HCT116 (cell line): ENCODE measurements at regions not wholly inside any gene's neighbourhood (a gene's known extent, or its start where the extent isn't known, plus 50 kb on each side); places are given as distances from the start of the nearest gene placed in this dataset.

Source experiments
- ATAC-seq: fragments of 200-7000 bp; cut with Tn5 transposase; 2 replicates; pipeline ENCODE4 v1.9.1; 2020; ENCODE audit warnings: mild to moderate bottlenecking, moderate library complexity
- BruUV-seq: library from RNA; stranded (reverse); fragments of 400-500 nt; replicated peaks from 2 replicates; lab custom pipeline; 2021; lab: Mats Ljungman, UMichigan
- CTCF ChIA-PET: fragments of 300-600 bp; sonication (Branson Sonifier 250); formaldehyde crosslinking; loops from one replicate; lab custom pipeline; 2021; ENCODE audit warnings: antibody characterized with exemption; lab: Charles Lee
- POLR2A ChIA-PET: fragments of 300-600, 350-600 bp; sonication (Branson Sonifier 250); formaldehyde crosslinking; loops from one replicate; lab custom pipeline; 2021; ENCODE audit warnings: antibody characterized with exemption; lab: Charles Lee
- RAD21 ChIA-PET, 2 experiments: fragments of 300-600 bp; sonication (Branson Sonifier 250); formaldehyde crosslinking; loops; one replicate each; lab custom pipeline; 2023; ENCODE audit warnings: low total read pairs in 2 of 2; ENCODE audit not compliant: uncharacterized antibody in 2 of 2, unreplicated experiment in 2 of 2, low non-redundant PET in 1 of 2; lab: Charles Lee
- DNase-seq: peaks from one replicate; pipeline ENCODE4 v3.0.0-alpha.2; 2010; ENCODE audit warnings: low read depth, low spot score
- H2AFZ ChIP-seq: fragments of 200-600 bp; shearing (Covaris generic), sonication (generic); 2 replicates; pipeline ENCODE4 v1.6.1; 2017; ENCODE audit warnings: low read depth, mixed run types, mixed read lengths, antibody characterized with exemption, low read length; ENCODE audit not compliant: poor library complexity, severe bottlenecking
- H3K27ac ChIP-seq: 2 replicates; pipeline ENCODE4 v1.5.1; 2012; ENCODE audit warnings: low read depth, low read length
- H3K27me3 ChIP-seq: fragments of 200-600 bp; sonication (generic); 2 replicates; pipeline ENCODE4 v1.6.1; 2016; ENCODE audit warnings: mixed run types, low read length, mixed read lengths; ENCODE audit not compliant: insufficient read depth
- H3K36me3 ChIP-seq, 2 experiments: fragments of 200-500 bp in 1 of 2; fragments of 200-600 bp in 1 of 2; sonication (Bioruptor generic) in 1 of 2; sonication (generic) in 1 of 2; 2 replicates each; pipeline versions ENCODE4 v1.5.1 to v1.6.1; 2014 to 2016; ENCODE audit warnings: low read length in 2 of 2, inconsistent platforms in 1 of 2, mixed read lengths in 1 of 2, mixed run types in 1 of 2; ENCODE audit not compliant: insufficient read depth in 2 of 2, control insufficient read depth in 1 of 2
- H3K4me1 ChIP-seq, 2 experiments: fragments of 200-600 bp in 1 of 2; sonication (generic) in 1 of 2; 2 replicates each; pipeline versions ENCODE4 v1.5.1 to v1.6.1; 2012 to 2017; ENCODE audit warnings: low read length in 2 of 2, inconsistent platforms in 1 of 2, mild to moderate bottlenecking in 1 of 2, mixed read lengths in 1 of 2, mixed run types in 1 of 2, moderate library complexity in 1 of 2; ENCODE audit not compliant: insufficient read depth in 2 of 2, control insufficient read depth in 1 of 2
- H3K4me2 ChIP-seq: fragments of 200-600 bp; sonication (generic); 2 replicates; pipeline ENCODE4 v1.6.1; 2017; ENCODE audit warnings: mixed run types, low read length, mixed read lengths
- H3K4me3 ChIP-seq, 2 experiments: fragments of 200-600 bp in 1 of 2; sonication (generic) in 1 of 2; replicated peaks in 1 of 2; 2 replicates each; pipeline ENCODE4 v1.5.1; 2011 to 2016; ENCODE audit warnings: low read length in 2 of 2, control low read depth in 1 of 2, low read depth in 1 of 2, mild to moderate bottlenecking in 1 of 2, mixed read lengths in 1 of 2, mixed run types in 1 of 2
- H3K79me2 ChIP-seq: fragments of 200-600 bp; sonication (generic); 2 replicates; pipeline ENCODE4 v1.6.1; 2017; ENCODE audit warnings: mild to moderate bottlenecking, mixed run types, low read length, moderate library complexity, mixed read lengths; ENCODE audit not compliant: insufficient read depth
- H3K9ac ChIP-seq: fragments of 200-600 bp; sonication (generic); 2 replicates; pipeline ENCODE4 v1.6.1; 2016; ENCODE audit warnings: low read length, mixed read lengths
- H3K9me2 ChIP-seq: fragments of 200-600 bp; sonication (generic), shearing (Covaris generic); 2 replicates; pipeline ENCODE4 v1.6.1; 2017; ENCODE audit warnings: mixed run types, mild to moderate bottlenecking, moderate library complexity; ENCODE audit not compliant: insufficient read depth
- H3K9me3 ChIP-seq, 2 experiments: fragments of 200-500 bp in 1 of 2; fragments of 200-600 bp in 1 of 2; sonication (Bioruptor generic) in 1 of 2; sonication (generic) in 1 of 2; 2 replicates each; pipeline ENCODE4 v1.6.1; 2014 to 2017; ENCODE audit warnings: low read length in 2 of 2, mixed read lengths in 2 of 2, inconsistent platforms in 1 of 2, low read depth in 1 of 2, mild to moderate bottlenecking in 1 of 2, mixed run types in 1 of 2, moderate library complexity in 1 of 2; ENCODE audit not compliant: control insufficient read depth in 1 of 2, insufficient read depth in 1 of 2
- H4K20me1 ChIP-seq: fragments of 200-600 bp; sonication (generic), shearing (Covaris generic); 2 replicates; pipeline ENCODE4 v1.6.1; 2017; ENCODE audit warnings: mixed run types, mild to moderate bottlenecking, moderate library complexity; ENCODE audit not compliant: insufficient read depth
- ATF3 ChIP-seq: IDR thresholded peaks from 2 replicates; pipeline ENCODE4 v1.6.1; 2012
- CEBPB ChIP-seq: IDR thresholded peaks from 2 replicates; pipeline ENCODE4 v1.6.1; 2012; ENCODE audit warnings: low read depth
- CTCF ChIP-seq, 3 experiments: fragments of 200-600 bp in 1 of 3; sonication (generic) in 1 of 3; IDR thresholded peaks in 2 of 3; conservative IDR thresholded peaks in 1 of 3; 2 replicates each; pipeline ENCODE4 v1.5.1; 2012 to 2017; ENCODE audit warnings: low read depth in 2 of 3, low read length in 2 of 3, antibody characterized with exemption in 1 of 3, borderline replicate concordance in 1 of 3, control low read depth in 1 of 3, mild to moderate bottlenecking in 1 of 3, mixed read lengths in 1 of 3, mixed run types in 1 of 3, moderate library complexity in 1 of 3; ENCODE audit not compliant: insufficient read depth in 1 of 3
- ELF1 ChIP-seq: IDR thresholded peaks from 2 replicates; pipeline ENCODE4 v1.6.1; 2012; ENCODE audit warnings: low read depth, borderline replicate concordance
- EZH2 ChIP-seq: fragments of 200-600 bp; sonication (generic); IDR thresholded peaks from 2 replicates; pipeline ENCODE4 v1.6.1; 2017; ENCODE audit warnings: antibody characterized with exemption, mixed run types
- EZH2phosphoT487 ChIP-seq: fragments of 200-600 bp; IDR thresholded peaks from 2 replicates; pipeline ENCODE4 v1.6.1; 2018; ENCODE audit warnings: antibody characterized with exemption, borderline replicate concordance
- FOSL1 ChIP-seq: IDR thresholded peaks from 2 replicates; pipeline ENCODE4 v1.6.1; 2012; ENCODE audit warnings: low read depth
- JUND ChIP-seq: IDR thresholded peaks from 2 replicates; pipeline ENCODE4 v1.6.1; 2012
- MAX ChIP-seq: IDR thresholded peaks from 2 replicates; pipeline ENCODE4 v1.6.1; 2012
- POLR2AphosphoS5 ChIP-seq: IDR thresholded peaks from 2 replicates; pipeline ENCODE4 v1.6.1; 2011; ENCODE audit warnings: mild to moderate bottlenecking, low read depth, low read length, moderate library complexity
- RAD21 ChIP-seq: IDR thresholded peaks from 2 replicates; pipeline ENCODE4 v1.6.1; 2012; ENCODE audit warnings: low read depth, mild to moderate bottlenecking
- REST ChIP-seq: IDR thresholded peaks from 2 replicates; pipeline ENCODE4 v1.6.1; 2012; ENCODE audit warnings: low read depth
- SP1 ChIP-seq: IDR thresholded peaks from 2 replicates; pipeline ENCODE4 v1.6.1; 2012; ENCODE audit warnings: low read depth
- SRF ChIP-seq: IDR thresholded peaks from 2 replicates; pipeline ENCODE4 v1.6.1; 2012; ENCODE audit warnings: low read depth
- YY1 ChIP-seq: IDR thresholded peaks from 2 replicates; pipeline ENCODE4 v1.6.1; 2011; ENCODE audit warnings: low read length, low read depth, moderate library complexity, mild to moderate bottlenecking; ENCODE audit not compliant: insufficient replicate concordance; ENCODE audit errors: extremely low read depth
- ZBTB33 ChIP-seq: IDR thresholded peaks from 2 replicates; pipeline ENCODE4 v1.6.1; 2011; ENCODE audit warnings: mild to moderate bottlenecking, low read length, moderate library complexity; ENCODE audit not compliant: insufficient replicate concordance; ENCODE audit errors: extremely low read depth
- ZFX ChIP-seq: fragments of 450-650 bp; IDR thresholded peaks from 2 replicates; pipeline ENCODE4 v1.6.1; 2017
- ZNF274 ChIP-seq: fragments of 200-500 bp; sonication (Bioruptor generic); IDR thresholded peaks from 2 replicates; pipeline ENCODE4 v1.6.1; 2014; ENCODE audit warnings: mild to moderate bottlenecking, low read depth, low read length, inconsistent platforms
- intact Hi-C: fragments of 100-400 bp; cut with micrococcal nuclease; formaldehyde crosslinking; loops from 2 replicates; pipeline ENCODE4 v1.10.0; 2022

GRCh38 chrX:125651426-125651825 lies 331.8 kb downstream of the TEX13C start:
- RAD21 ChIA-PET, result no interaction called here
- H3K36me3 ChIP-seq, result no peaks in the 10 kb centered on the region
- CTCF ChIA-PET, result no interaction called here
- ATAC-seq (no peak), DNase-seq (no peak)
- TF ChIP-seq YY1 (no peak), FOSL1 (no peak), EZH2 (no peak), REST (no peak), SP1 (no peak), EZH2phosphoT487 (no peak), ELF1 (no peak), RAD21 (no peak), JUND (no peak), ZBTB33 (no peak), MAX (no peak), POLR2AphosphoS5 (no peak), ZNF274 (no peak), SRF (no peak), CEBPB (no peak), ATF3 (no peak), ZFX (no peak), CTCF (IDR thresholded peaks at IDR 0.05 in 2 of 3, conservative IDR thresholded peaks at IDR 0.05 in 1 of 3; ENCODE audit: borderline replicate concordance in 1 of 3, insufficient read depth in 1 of 3, low read depth in 2 of 3, low read length in 2 of 3) (no peak)
- no peak overlapping the region for H2AFZ ChIP-seq
- no peak overlapping the region for H3K9ac ChIP-seq
- H3K4me3 ChIP-seq, result no peak overlapping the region
- H3K27ac ChIP-seq, result no peak overlapping the region
- POLR2A ChIA-PET, result no interaction called here
- H3K9me3 ChIP-seq, result no peaks in the 10 kb centered on the region
- H3K27me3 ChIP-seq, result no peaks in the 10 kb centered on the region
- H3K4me2 ChIP-seq, result no peak overlapping the region
- H3K9me2 ChIP-seq, result no peaks in the 10 kb centered on the region
- BruUV-seq, result no TSS peak
- intact Hi-C loops, result no loop called here
- no peaks in the 10 kb centered on the region for H4K20me1 ChIP-seq
- H3K4me1 ChIP-seq, result no peaks in the 10 kb centered on the region
- no peaks in the 10 kb centered on the region for H3K79me2 ChIP-seq
